ENCODE measurements at regions not wholly inside any gene's neighbourhood (a gene's known extent, or its start where the extent isn't known, plus 50 kb on each side); places are given as distances from the start of the nearest gene placed in this dataset.

- no peak for DNase-seq (ENCODE audit: low read depth)
- TF ChIP-seq CTCF (IDR thresholded peaks at IDR 0.05; ENCODE audit: low read depth, low read length, missing control alignments), result no peak
- H3K4me3 ChIP-seq (ENCODE audit: low read depth, low read length), result no peak overlapping the region
Measured at GRCh38 chr4:97104666-97105065, 1038.6 kb downstream of the STPG2 start.

GRCh38 chr4:97105347-97106099 is 1037.8 kb downstream of the STPG2 start:
- H3K4me3 ChIP-seq (ENCODE audit: low read depth, low read length), result no peak overlapping the region
- TF ChIP-seq CTCF (IDR thresholded peaks at IDR 0.05; ENCODE audit: low read depth, low read length, missing control alignments), result no peak
- no peak for DNase-seq (ENCODE audit: low read depth)

GRCh38 chr4:97106161-97106560 is 1037.1 kb downstream of the STPG2 start:
- H3K4me3 ChIP-seq (ENCODE audit: low read depth, low read length), result no peak overlapping the region
- DNase-seq (ENCODE audit: low read depth), result no peak
- TF ChIP-seq CTCF (IDR thresholded peaks at IDR 0.05; ENCODE audit: low read depth, low read length, missing control alignments), result no peak

- DNase-seq (ENCODE audit: low read depth), result no peak
- H3K4me3 ChIP-seq (ENCODE audit: low read depth, low read length), result no peak overlapping the region
- TF ChIP-seq CTCF (IDR thresholded peaks at IDR 0.05; ENCODE audit: low read depth, low read length, missing control alignments), result no peak
Measured at GRCh38 chr4:97110506-97110905, 1032.8 kb downstream of the STPG2 start.

GRCh38 chr4:97116511-97116910 is 1026.8 kb downstream of the STPG2 start:
- no peak for DNase-seq (ENCODE audit: low read depth)
- no peak for TF ChIP-seq CTCF (IDR thresholded peaks at IDR 0.05; ENCODE audit: low read depth, low read length, missing control alignments)
- H3K4me3 ChIP-seq (ENCODE audit: low read depth, low read length), result no peak overlapping the region

- no peak for DNase-seq (ENCODE audit: low read depth)
- no peak for TF ChIP-seq CTCF (IDR thresholded peaks at IDR 0.05; ENCODE audit: low read depth, low read length, missing control alignments)
Measured at GRCh38 chr4:97121493-97121892, 1021.8 kb downstream of the STPG2 start.

GRCh38 chr4:97123573-97123972 is 1019.7 kb downstream of the STPG2 start:
- no peak overlapping the region for H3K4me3 ChIP-seq (ENCODE audit: low read depth, low read length)
- no peak for TF ChIP-seq CTCF (IDR thresholded peaks at IDR 0.05; ENCODE audit: low read depth, low read length, missing control alignments)
- no peak for DNase-seq (ENCODE audit: low read depth)

More at GRCh38 chr4:97121493-97121892, 1021.8 kb downstream of the STPG2 start:
- no peak overlapping the region for H3K4me3 ChIP-seq (ENCODE audit: low read depth, low read length)

All from GM12864 (cell line).